ENCODE measurements at regions not wholly inside any gene's neighbourhood (a gene's known extent, or its start where the extent isn't known, plus 50 kb on each side); places are given as distances from the start of the nearest gene placed in this dataset.

GRCh38 chr11:27203077-27203647 is 159.9 kb downstream of the CCDC34 start:
- ChIA-PET POLR2A (no interaction called here), CTCF (interaction anchor here (0.9 to 11.5 kb wide), 9 partner anchors 10 to 283 kb away, joined by 3 to 64 read pairs (median 6); no protein-coding TSS in a partner anchor)
- DNase-seq (ENCODE audit: low read depth in 1 of 2, low spot score in 1 of 2) (no peak), ATAC-seq (no peak), FAIRE-seq (no peak)
- TF ChIP-seq MYC (IDR thresholded peaks at IDR 0.05; ENCODE audit: borderline replicate concordance, low read length) = no peak
- TF ChIP-seq, protein P1, sequence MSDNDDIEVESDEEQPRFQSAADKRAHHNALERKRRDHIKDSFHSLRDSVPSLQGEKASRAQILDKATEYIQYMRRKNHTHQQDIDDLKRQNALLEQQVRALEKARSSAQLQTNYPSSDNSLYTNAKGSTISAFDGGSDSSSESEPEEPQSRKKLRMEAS (IDR thresholded peaks at IDR 0.05) = no peak
- TF ChIP-seq FOSB (CRISPR knock-in tag; IDR thresholded peaks at IDR 0.05) = no peak
- TF ChIP-seq ESRRA (IDR thresholded peaks at IDR 0.05; ENCODE audit: borderline replicate concordance, low read length) = no peak
- no peak for TF ChIP-seq EHMT2 (IDR thresholded peaks at IDR 0.05; ENCODE audit: low read depth)
- no peak for TF ChIP-seq HEYL (CRISPR knock-in tag; IDR thresholded peaks at IDR 0.05)
- TF ChIP-seq ZNF302 (CRISPR knock-in tag; IDR thresholded peaks at IDR 0.05) = no peak
- TF ChIP-seq NFE2L2 (conservative IDR thresholded peaks at IDR 0.05; ENCODE audit: low read length) = no peak
- no peak for TF ChIP-seq PBX3 (IDR thresholded peaks at IDR 0.05)
- TF ChIP-seq FOSL2 (IDR thresholded peaks at IDR 0.05) = no peak
- no peak for TF ChIP-seq FOSL2 (CRISPR knock-in tag; IDR thresholded peaks at IDR 0.05)
- no peak for TF ChIP-seq ZC3H11A (IDR thresholded peaks at IDR 0.05)
- TF ChIP-seq GATA3 (IDR thresholded peaks at IDR 0.05; ENCODE audit: borderline replicate concordance) = no peak
- TF ChIP-seq, protein P2, sequence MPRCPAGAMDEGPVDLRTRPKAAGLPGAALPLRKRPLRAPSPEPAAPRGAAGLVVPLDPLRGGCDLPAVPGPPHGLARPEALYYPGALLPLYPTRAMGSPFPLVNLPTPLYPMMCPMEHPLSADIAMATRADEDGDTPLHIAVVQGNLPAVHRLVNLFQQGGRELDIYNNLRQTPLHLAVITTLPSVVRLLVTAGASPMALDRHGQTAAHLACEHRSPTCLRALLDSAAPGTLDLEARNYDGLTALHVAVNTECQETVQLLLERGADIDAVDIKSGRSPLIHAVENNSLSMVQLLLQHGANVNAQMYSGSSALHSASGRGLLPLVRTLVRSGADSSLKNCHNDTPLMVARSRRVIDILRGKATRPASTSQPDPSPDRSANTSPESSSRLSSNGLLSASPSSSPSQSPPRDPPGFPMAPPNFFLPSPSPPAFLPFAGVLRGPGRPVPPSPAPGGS (IDR thresholded peaks at IDR 0.05) = no peak
- TF ChIP-seq HOXA7 (CRISPR knock-in tag; IDR thresholded peaks at IDR 0.05) = no peak
- no peak for TF ChIP-seq KDM1A (IDR thresholded peaks at IDR 0.05; ENCODE audit: low read depth)
- no peak for TF ChIP-seq CEBPB (IDR thresholded peaks at IDR 0.05)
- TF ChIP-seq HES2 (IDR thresholded peaks at IDR 0.05) = no peak
- Histone ChIP-seq H3K4me1 (peaks cover 68% of the 10 kb centered on the region), H3K27ac (peak overlapping the region; percentile 77 to 80; a peak in 5 of 6 replicates), H3K4me2 (no peak overlapping the region), H3K9me3 (peaks cover 4% of the 10 kb centered on the region; the same call in 1 of the 3 replicates), H3K4me3 (no peak overlapping the region)
- 87% methylated on average over 5 of the region's 5 CpGs for WGBS (ENCODE audit: missing lambda C conversion rate)

DNA sequence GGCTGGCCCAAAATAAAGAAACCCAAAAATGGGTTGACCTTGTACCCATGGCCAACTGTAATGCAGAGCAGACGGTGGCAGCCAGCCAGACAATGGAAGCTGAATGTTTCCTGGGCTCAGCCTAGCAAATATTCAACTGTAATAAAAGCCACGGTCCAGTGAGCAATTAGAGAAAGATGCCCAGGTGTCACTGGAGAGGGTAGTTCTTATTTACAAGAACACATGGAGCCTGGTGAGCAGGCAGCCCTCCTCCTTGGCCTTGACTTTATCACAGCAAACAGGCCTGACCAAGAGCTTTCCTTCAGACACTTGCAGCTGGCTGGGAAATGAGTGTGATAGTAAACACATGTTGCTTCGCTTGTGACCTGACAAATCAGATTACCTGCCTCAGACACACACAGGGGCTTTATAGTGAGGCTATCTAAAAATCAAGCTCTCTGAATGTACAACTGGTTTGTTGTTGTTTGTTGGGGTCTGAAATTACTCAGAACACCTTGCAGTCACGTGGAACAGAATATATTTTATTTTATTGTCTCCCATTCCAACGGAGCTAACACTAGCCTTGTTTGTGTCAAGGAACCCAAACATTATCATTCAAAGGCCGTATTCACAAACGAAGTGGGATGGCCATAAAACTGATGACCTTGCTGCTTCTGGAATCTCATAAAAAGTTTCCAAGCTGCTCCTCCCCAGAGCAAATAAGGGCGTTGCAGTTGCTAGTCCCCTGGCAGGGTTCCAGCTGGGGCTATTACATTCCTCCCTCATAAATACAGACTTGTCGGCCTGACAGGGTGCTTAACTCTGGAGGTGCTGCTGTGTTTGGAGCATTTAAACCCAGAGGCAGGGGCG is 161.1 kb downstream of the BBOX1 start:
- Histone ChIP-seq H3K4me3 (no peak overlapping the region), H3K27ac (peak overlapping the region; percentile 77 to 80), H3K4me1 (peaks cover 63% of the 10 kb centered on the region), H3K4me2 (peak overlapping the region; percentile 76), H3K9me3 (no peaks in the 10 kb centered on the region)
- no peak for FAIRE-seq
- ChIA-PET CTCF (interaction anchor here (0.9 to 11.5 kb wide), 10 partner anchors 11 to 448 kb away, joined by 3 to 64 read pairs (median 5); no protein-coding TSS in a partner anchor), POLR2A (interaction anchor here (1.0 kb wide), 1 partner anchor 92 kb away, joined by 3 read pairs; no protein-coding TSS in a partner anchor)
- DNase-seq (ENCODE audit: low read depth in 1 of 2, low spot score in 1 of 2) = peak; percentile 76 to 92
- WGBS (ENCODE audit: missing lambda C conversion rate) = 22% methylated on average over 9 of the region's 10 CpGs
- ATAC-seq = peak; percentile 67 to 79; a peak in 5 of 6 replicates
- no peak for TF ChIP-seq SREBF2 (IDR thresholded peaks at IDR 0.05)
- TF ChIP-seq, protein P1 (IDR thresholded peaks at IDR 0.05) = peak; percentile 58
- peak; percentile 83 for TF ChIP-seq GATA3 (IDR thresholded peaks at IDR 0.05; ENCODE audit: borderline replicate concordance)
- TF ChIP-seq TP53 (CRISPR knock-in tag; IDR thresholded peaks at IDR 0.05) = no peak
- peak; percentile 97 for TF ChIP-seq MAFK (IDR thresholded peaks at IDR 0.05; ENCODE audit: partially characterized antibody)
- no peak for TF ChIP-seq MAZ (IDR thresholded peaks at IDR 0.05; ENCODE audit: borderline replicate concordance, low read depth, low read length)
- TF ChIP-seq ESRRA (IDR thresholded peaks at IDR 0.05; ENCODE audit: borderline replicate concordance, low read length) = no peak
- peak; percentile 62; the same call in 1 of the 2 replicates for TF ChIP-seq PBX3 (IDR thresholded peaks at IDR 0.05)
- TF ChIP-seq FOSL2 (IDR thresholded peaks at IDR 0.05) = no peak
- TF ChIP-seq FOSL2 (CRISPR knock-in tag; IDR thresholded peaks at IDR 0.05) = 0 out of 2 replicates have a peak, but pooled peaks have one; percentile 6
- 0 out of 5 replicates have a peak, but pooled peaks of 1 of the 2 experiments have one; percentile 24 for TF ChIP-seq RAD21 (conservative IDR thresholded peaks at IDR 0.05 in 1 of 2, IDR thresholded peaks at IDR 0.05 in 1 of 2)
- peak in 1 of 2 experiments; percentile 40; a peak in 1 of 4 replicates for TF ChIP-seq CEBPB (IDR thresholded peaks at IDR 0.05)
- TF ChIP-seq ZC3H11A (IDR thresholded peaks at IDR 0.05) = no peak
- no peak for TF ChIP-seq SMC3 (IDR thresholded peaks at IDR 0.05)
- TF ChIP-seq HOXA7 (CRISPR knock-in tag; IDR thresholded peaks at IDR 0.05) = no peak
- TF ChIP-seq NPAS2 (CRISPR knock-in tag; IDR thresholded peaks at IDR 0.05; ENCODE audit: borderline replicate concordance) = no peak
- TF ChIP-seq RARB (CRISPR knock-in tag; IDR thresholded peaks at IDR 0.05) = no peak
- no peak for TF ChIP-seq BHLHE40 (IDR thresholded peaks at IDR 0.05; ENCODE audit: low read depth, low read length)
- no peak for TF ChIP-seq TFCP2L1 (CRISPR knock-in tag; IDR thresholded peaks at IDR 0.05)
- no peak for TF ChIP-seq FOXS1 (CRISPR knock-in tag; IDR thresholded peaks at IDR 0.05)
- 0 out of 2 replicates have a peak, but pooled peaks have one; percentile 24 for TF ChIP-seq JUNB (IDR thresholded peaks at IDR 0.05)
